OCI-LY7 (cell line): ENCODE measurements at regions not wholly inside any gene's neighbourhood (a gene's known extent, or its start where the extent isn't known, plus 50 kb on each side); places are given as distances from the start of the nearest gene placed in this dataset.

Experiments
- BruUV-seq: library from RNA; stranded (reverse); fragments of 400-500 nt; replicated peaks from 2 replicates; lab custom pipeline; 2021; lab: Mats Ljungman, UMichigan
- CTCF ChIA-PET: fragments of 300-600 bp; sonication (Branson Sonifier 250); formaldehyde crosslinking; loops from one replicate; lab custom pipeline; 2022; ENCODE audit warnings: antibody characterized with exemption; ENCODE audit not compliant: unreplicated experiment; lab: Charles Lee
- POLR2A ChIA-PET: fragments of 300-600 bp; sonication (Branson Sonifier 250); formaldehyde crosslinking; loops from one replicate; lab custom pipeline; 2022; ENCODE audit warnings: antibody characterized with exemption; lab: Charles Lee
- DNase-seq: peaks from one replicate; pipeline ENCODE4 v3.0.0-alpha.2; 2015; ENCODE audit warnings: low spot score
- H2AFZ ChIP-seq: fragments of 200-600 bp; sonication (generic), shearing (Covaris generic); 2 replicates; pipeline ENCODE4 v1.6.1; 2014; ENCODE audit warnings: mild to moderate bottlenecking, antibody characterized with exemption, low read length, moderate library complexity
- H3K27ac ChIP-seq: fragments of 200-600 bp; sonication (generic); 2 replicates; pipeline ENCODE4 v1.5.1; 2014; ENCODE audit warnings: mixed run types, low read depth, mild to moderate bottlenecking, moderate library complexity, low read length, inconsistent platforms; ENCODE audit not compliant: poor library complexity, severe bottlenecking
- H3K36me3 ChIP-seq: fragments of 200-600 bp; sonication (generic); 2 replicates; pipeline ENCODE4 v1.6.1; 2014; ENCODE audit warnings: mild to moderate bottlenecking, antibody characterized with exemption, low read length, moderate library complexity, mixed read lengths; ENCODE audit not compliant: insufficient read depth
- H3K4me1 ChIP-seq: fragments of 200-600 bp; sonication (generic); 2 replicates; pipeline ENCODE4 v1.5.1; 2014; ENCODE audit warnings: mild to moderate bottlenecking, low read length; ENCODE audit not compliant: insufficient read depth, poor library complexity, severe bottlenecking
- H3K4me2 ChIP-seq: fragments of 200-600 bp; sonication (generic); 2 replicates; pipeline ENCODE4 v1.6.1; 2014; ENCODE audit warnings: mild to moderate bottlenecking, low read length
- H3K4me3 ChIP-seq: fragments of 200-600 bp; sonication (generic); 2 replicates; pipeline ENCODE4 v1.5.1; 2014; ENCODE audit warnings: mild to moderate bottlenecking, low read depth, low read length; ENCODE audit not compliant: poor library complexity, severe bottlenecking
- H3K79me2 ChIP-seq: fragments of 200-600 bp; sonication (generic); 2 replicates; pipeline ENCODE4 v1.6.1; 2016; ENCODE audit warnings: low read depth, mild to moderate bottlenecking, low read length, moderate library complexity, mixed read lengths; ENCODE audit not compliant: insufficient read depth
- H3K9me2 ChIP-seq: fragments of 200-600 bp; sonication (generic); 2 replicates; pipeline ENCODE4 v1.6.1; 2016; ENCODE audit warnings: mild to moderate bottlenecking, low read length, mixed read lengths; ENCODE audit not compliant: insufficient read depth
- H3K9me3 ChIP-seq: fragments of 200-600 bp; sonication (generic); 2 replicates; pipeline ENCODE4 v1.6.1; 2014; ENCODE audit warnings: mild to moderate bottlenecking, mixed run types, low read length, mixed read lengths
- H4K20me1 ChIP-seq: fragments of 200-600 bp; sonication (generic); 2 replicates; pipeline ENCODE4 v1.6.1; 2014; ENCODE audit warnings: mild to moderate bottlenecking, antibody characterized with exemption, low read length, moderate library complexity, mixed read lengths; ENCODE audit not compliant: insufficient read depth
- CTCF ChIP-seq: fragments of 200-600 bp; sonication (generic); conservative IDR thresholded peaks from 2 replicates; pipeline ENCODE4 v1.5.1; 2014; ENCODE audit warnings: mild to moderate bottlenecking, antibody characterized with exemption, low read length, moderate library complexity, mixed read lengths
- EZH2phosphoT487 ChIP-seq: fragments of 200-600 bp; sonication (generic); IDR thresholded peaks from 2 replicates; pipeline ENCODE4 v1.6.1; 2018; ENCODE audit warnings: low read depth, borderline replicate concordance, mild to moderate bottlenecking, mixed run types, antibody characterized with exemption, low read length, moderate library complexity, mixed read lengths
- intact Hi-C: fragments of 100-400 bp; cut with micrococcal nuclease; formaldehyde crosslinking; loops from one replicate; pipeline ENCODE4 v1.10.0; 2022; ENCODE audit not compliant: unreplicated experiment

GRCh38 chr2:21993002-21993401 lies 869.2 kb downstream of the TDRD15 start:
- Histone ChIP-seq H3K79me2 (no peaks in the 10 kb centered on the region), H3K9me2 (no peaks in the 10 kb centered on the region), H3K4me3 (no peak overlapping the region), H3K4me2 (no peak overlapping the region), H2AFZ (no peak overlapping the region), H3K36me3 (no peaks in the 10 kb centered on the region), H3K9me3 (0 out of 2 replicates have a peak, but pooled peaks cover 3% of the 10 kb centered on the region), H3K27ac (no peak overlapping the region), H4K20me1 (no peaks in the 10 kb centered on the region), H3K4me1 (no peaks in the 10 kb centered on the region)
- TF ChIP-seq EZH2phosphoT487 (no peak), CTCF (no peak)
- POLR2A ChIA-PET: no interaction called here
- CTCF ChIA-PET: no interaction called here
- intact Hi-C loops: no loop called here
- DNase-seq: no peak
- BruUV-seq: no TSS peak

GRCh38 chr2:21996339-21996738 lies 872.6 kb downstream of the TDRD15 start:
- intact Hi-C loops: no loop called here
- Histone ChIP-seq H4K20me1 (no peaks in the 10 kb centered on the region), H3K9me2 (no peaks in the 10 kb centered on the region), H3K36me3 (no peaks in the 10 kb centered on the region), H2AFZ (no peak overlapping the region), H3K4me1 (no peaks in the 10 kb centered on the region), H3K9me3 (0 out of 2 replicates have a peak, but pooled peaks cover 3% of the 10 kb centered on the region), H3K27ac (no peak overlapping the region), H3K4me3 (no peak overlapping the region), H3K4me2 (no peak overlapping the region), H3K79me2 (no peaks in the 10 kb centered on the region)
- ChIA-PET POLR2A (no interaction called here), CTCF (no interaction called here)
- no peak for TF ChIP-seq EZH2phosphoT487
- TF ChIP-seq CTCF: no peak
- DNase-seq: no peak
- no TSS peak for BruUV-seq

GRCh38 chr2:21999522-21999921 lies 875.8 kb downstream of the TDRD15 start:
- TF ChIP-seq EZH2phosphoT487 (no peak), CTCF (no peak)
- no peak overlapping the region for H2AFZ ChIP-seq
- H3K27ac ChIP-seq: no peak overlapping the region
- DNase-seq: no peak
- ChIA-PET CTCF (no interaction called here), POLR2A (no interaction called here)
- no peaks in the 10 kb centered on the region for H4K20me1 ChIP-seq
- BruUV-seq: no TSS peak
- no peak overlapping the region for H3K4me3 ChIP-seq
- H3K36me3 ChIP-seq: no peaks in the 10 kb centered on the region
- no peaks in the 10 kb centered on the region for H3K9me2 ChIP-seq
- H3K9me3 ChIP-seq: no peaks in the 10 kb centered on the region
- no peak overlapping the region for H3K4me2 ChIP-seq
- intact Hi-C loops: no loop called here
- no peaks in the 10 kb centered on the region for H3K4me1 ChIP-seq
- no peaks in the 10 kb centered on the region for H3K79me2 ChIP-seq
